HCT116 (cell line): ENCODE measurements at regions not wholly inside any gene's neighbourhood (a gene's known extent, or its start where the extent isn't known, plus 50 kb on each side); places are given as distances from the start of the nearest gene placed in this dataset.

Experiments used
- ATAC-seq: fragments of 200-7000 bp; cut with Tn5 transposase; 2 replicates; pipeline ENCODE4 v1.9.1; 2020; ENCODE audit warnings: mild to moderate bottlenecking, moderate library complexity
- BruUV-seq: library from RNA; stranded (reverse); fragments of 400-500 nt; replicated peaks from 2 replicates; lab custom pipeline; 2021; lab: Mats Ljungman, UMichigan
- CTCF ChIA-PET: fragments of 300-600 bp; sonication (Branson Sonifier 250); formaldehyde crosslinking; loops from one replicate; lab custom pipeline; 2021; ENCODE audit warnings: antibody characterized with exemption; lab: Charles Lee
- POLR2A ChIA-PET: fragments of 300-600, 350-600 bp; sonication (Branson Sonifier 250); formaldehyde crosslinking; loops from one replicate; lab custom pipeline; 2021; ENCODE audit warnings: antibody characterized with exemption; lab: Charles Lee
- RAD21 ChIA-PET, 2 experiments: fragments of 300-600 bp; sonication (Branson Sonifier 250); formaldehyde crosslinking; loops; one replicate each; lab custom pipeline; 2023; ENCODE audit warnings: low total read pairs in 2 of 2; ENCODE audit not compliant: uncharacterized antibody in 2 of 2, unreplicated experiment in 2 of 2, low non-redundant PET in 1 of 2; lab: Charles Lee
- DNase-seq: peaks from one replicate; pipeline ENCODE4 v3.0.0-alpha.2; 2010; ENCODE audit warnings: low read depth, low spot score
- H2AFZ ChIP-seq: fragments of 200-600 bp; shearing (Covaris generic), sonication (generic); 2 replicates; pipeline ENCODE4 v1.6.1; 2017; ENCODE audit warnings: low read depth, mixed run types, mixed read lengths, antibody characterized with exemption, low read length; ENCODE audit not compliant: poor library complexity, severe bottlenecking
- H3K27ac ChIP-seq: 2 replicates; pipeline ENCODE4 v1.5.1; 2012; ENCODE audit warnings: low read depth, low read length
- H3K27me3 ChIP-seq: fragments of 200-600 bp; sonication (generic); 2 replicates; pipeline ENCODE4 v1.6.1; 2016; ENCODE audit warnings: mixed run types, low read length, mixed read lengths; ENCODE audit not compliant: insufficient read depth
- H3K36me3 ChIP-seq, 2 experiments: fragments of 200-500 bp in 1 of 2; fragments of 200-600 bp in 1 of 2; sonication (Bioruptor generic) in 1 of 2; sonication (generic) in 1 of 2; 2 replicates each; pipeline versions ENCODE4 v1.5.1 to v1.6.1; 2014 to 2016; ENCODE audit warnings: low read length in 2 of 2, inconsistent platforms in 1 of 2, mixed read lengths in 1 of 2, mixed run types in 1 of 2; ENCODE audit not compliant: insufficient read depth in 2 of 2, control insufficient read depth in 1 of 2
- H3K4me1 ChIP-seq, 2 experiments: fragments of 200-600 bp in 1 of 2; sonication (generic) in 1 of 2; 2 replicates each; pipeline versions ENCODE4 v1.5.1 to v1.6.1; 2012 to 2017; ENCODE audit warnings: low read length in 2 of 2, inconsistent platforms in 1 of 2, mild to moderate bottlenecking in 1 of 2, mixed read lengths in 1 of 2, mixed run types in 1 of 2, moderate library complexity in 1 of 2; ENCODE audit not compliant: insufficient read depth in 2 of 2, control insufficient read depth in 1 of 2
- H3K4me2 ChIP-seq: fragments of 200-600 bp; sonication (generic); 2 replicates; pipeline ENCODE4 v1.6.1; 2017; ENCODE audit warnings: mixed run types, low read length, mixed read lengths
- H3K4me3 ChIP-seq, 2 experiments: fragments of 200-600 bp in 1 of 2; sonication (generic) in 1 of 2; replicated peaks in 1 of 2; 2 replicates each; pipeline ENCODE4 v1.5.1; 2011 to 2016; ENCODE audit warnings: low read length in 2 of 2, control low read depth in 1 of 2, low read depth in 1 of 2, mild to moderate bottlenecking in 1 of 2, mixed read lengths in 1 of 2, mixed run types in 1 of 2
- H3K79me2 ChIP-seq: fragments of 200-600 bp; sonication (generic); 2 replicates; pipeline ENCODE4 v1.6.1; 2017; ENCODE audit warnings: mild to moderate bottlenecking, mixed run types, low read length, moderate library complexity, mixed read lengths; ENCODE audit not compliant: insufficient read depth
- H3K9ac ChIP-seq: fragments of 200-600 bp; sonication (generic); 2 replicates; pipeline ENCODE4 v1.6.1; 2016; ENCODE audit warnings: low read length, mixed read lengths
- H3K9me2 ChIP-seq: fragments of 200-600 bp; sonication (generic), shearing (Covaris generic); 2 replicates; pipeline ENCODE4 v1.6.1; 2017; ENCODE audit warnings: mixed run types, mild to moderate bottlenecking, moderate library complexity; ENCODE audit not compliant: insufficient read depth
- H3K9me3 ChIP-seq, 2 experiments: fragments of 200-500 bp in 1 of 2; fragments of 200-600 bp in 1 of 2; sonication (Bioruptor generic) in 1 of 2; sonication (generic) in 1 of 2; 2 replicates each; pipeline ENCODE4 v1.6.1; 2014 to 2017; ENCODE audit warnings: low read length in 2 of 2, mixed read lengths in 2 of 2, inconsistent platforms in 1 of 2, low read depth in 1 of 2, mild to moderate bottlenecking in 1 of 2, mixed run types in 1 of 2, moderate library complexity in 1 of 2; ENCODE audit not compliant: control insufficient read depth in 1 of 2, insufficient read depth in 1 of 2
- H4K20me1 ChIP-seq: fragments of 200-600 bp; sonication (generic), shearing (Covaris generic); 2 replicates; pipeline ENCODE4 v1.6.1; 2017; ENCODE audit warnings: mixed run types, mild to moderate bottlenecking, moderate library complexity; ENCODE audit not compliant: insufficient read depth
- ATF3 ChIP-seq: IDR thresholded peaks from 2 replicates; pipeline ENCODE4 v1.6.1; 2012
- CEBPB ChIP-seq: IDR thresholded peaks from 2 replicates; pipeline ENCODE4 v1.6.1; 2012; ENCODE audit warnings: low read depth
- CTCF ChIP-seq, 3 experiments: fragments of 200-600 bp in 1 of 3; sonication (generic) in 1 of 3; IDR thresholded peaks in 2 of 3; conservative IDR thresholded peaks in 1 of 3; 2 replicates each; pipeline ENCODE4 v1.5.1; 2012 to 2017; ENCODE audit warnings: low read depth in 2 of 3, low read length in 2 of 3, antibody characterized with exemption in 1 of 3, borderline replicate concordance in 1 of 3, control low read depth in 1 of 3, mild to moderate bottlenecking in 1 of 3, mixed read lengths in 1 of 3, mixed run types in 1 of 3, moderate library complexity in 1 of 3; ENCODE audit not compliant: insufficient read depth in 1 of 3
- EZH2phosphoT487 ChIP-seq: fragments of 200-600 bp; IDR thresholded peaks from 2 replicates; pipeline ENCODE4 v1.6.1; 2018; ENCODE audit warnings: antibody characterized with exemption, borderline replicate concordance
- FOSL1 ChIP-seq: IDR thresholded peaks from 2 replicates; pipeline ENCODE4 v1.6.1; 2012; ENCODE audit warnings: low read depth
- MAX ChIP-seq: IDR thresholded peaks from 2 replicates; pipeline ENCODE4 v1.6.1; 2012
- POLR2A ChIP-seq: IDR thresholded peaks from 2 replicates; pipeline ENCODE4 v1.7.0; 2011; ENCODE audit warnings: borderline replicate concordance; ENCODE audit not compliant: insufficient read depth, insufficient read length; ENCODE audit errors: extremely low read depth
- POLR2AphosphoS5 ChIP-seq: IDR thresholded peaks from 2 replicates; pipeline ENCODE4 v1.6.1; 2011; ENCODE audit warnings: mild to moderate bottlenecking, low read depth, low read length, moderate library complexity
- RAD21 ChIP-seq: IDR thresholded peaks from 2 replicates; pipeline ENCODE4 v1.6.1; 2012; ENCODE audit warnings: low read depth, mild to moderate bottlenecking
- SIN3A ChIP-seq: IDR thresholded peaks from 2 replicates; pipeline ENCODE4 v1.6.1; 2012; ENCODE audit warnings: low read depth
- SP1 ChIP-seq: IDR thresholded peaks from 2 replicates; pipeline ENCODE4 v1.6.1; 2012; ENCODE audit warnings: low read depth
- SRF ChIP-seq: IDR thresholded peaks from 2 replicates; pipeline ENCODE4 v1.6.1; 2012; ENCODE audit warnings: low read depth
- TCF7L2 ChIP-seq: IDR thresholded peaks from 2 replicates; pipeline ENCODE4 v1.7.0; 2011; ENCODE audit warnings: borderline replicate concordance, inconsistent platforms; ENCODE audit not compliant: insufficient read depth, insufficient read length; ENCODE audit errors: extremely low read depth
- YY1 ChIP-seq: IDR thresholded peaks from 2 replicates; pipeline ENCODE4 v1.6.1; 2011; ENCODE audit warnings: low read length, low read depth, moderate library complexity, mild to moderate bottlenecking; ENCODE audit not compliant: insufficient replicate concordance; ENCODE audit errors: extremely low read depth
- ZFX ChIP-seq: fragments of 450-650 bp; IDR thresholded peaks from 2 replicates; pipeline ENCODE4 v1.6.1; 2017
- intact Hi-C: fragments of 100-400 bp; cut with micrococcal nuclease; formaldehyde crosslinking; loops from 2 replicates; pipeline ENCODE4 v1.10.0; 2022
- TF ChIP-seq, protein P1 (sequence below): IDR thresholded peaks from 2 replicates; pipeline ENCODE4 v1.6.1; 2012; ENCODE audit warnings: low read depth

DNA sequence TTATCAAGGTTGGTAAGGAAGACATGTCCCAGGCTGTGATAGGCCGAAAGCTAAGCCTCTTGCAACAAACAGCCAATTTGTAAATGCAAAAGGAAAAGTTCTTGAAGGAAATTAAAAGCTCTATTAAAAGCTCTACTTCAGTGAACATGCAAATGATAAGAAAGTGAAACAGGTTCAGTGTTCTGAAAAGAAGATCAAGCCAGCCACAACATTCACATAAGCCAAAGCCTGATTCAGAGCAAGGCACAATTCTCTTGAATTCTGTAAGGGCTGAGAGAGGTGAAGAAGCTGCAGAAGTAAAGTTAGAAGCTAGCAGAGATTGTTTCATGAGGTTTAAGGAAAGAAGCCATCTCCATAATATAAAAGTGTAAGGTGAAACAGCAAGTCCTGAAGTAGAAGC, 1259.5 kb upstream of the PIK3C3 start:
- Histone ChIP-seq H3K79me2 (no peaks in the 10 kb centered on the region), H3K9ac (no peak overlapping the region), H3K9me2 (no peaks in the 10 kb centered on the region), H3K4me1 (no peaks in the 10 kb centered on the region), H2AFZ (no peak overlapping the region)
- ChIA-PET POLR2A (no interaction called here), RAD21 (no interaction called here)
- DNase-seq (no peak), ATAC-seq (no peak)
- TF ChIP-seq CTCF (IDR thresholded peaks at IDR 0.05 in 2 of 3, conservative IDR thresholded peaks at IDR 0.05 in 1 of 3; ENCODE audit: borderline replicate concordance in 1 of 3, insufficient read depth in 1 of 3, low read depth in 2 of 3, low read length in 2 of 3), result no peak
- no peak for TF ChIP-seq CEBPB
- TF ChIP-seq ATF3, result no peak
- no peak for TF ChIP-seq SRF
- no peak for TF ChIP-seq TCF7L2
- no peak for TF ChIP-seq ZFX
- TF ChIP-seq FOSL1, result no peak
- no peak for TF ChIP-seq SP1
- no peak for TF ChIP-seq EZH2phosphoT487
- TF ChIP-seq RAD21, result no peak
- TF ChIP-seq YY1, result no peak
- TF ChIP-seq POLR2AphosphoS5, result no peak
- no peak for TF ChIP-seq MAX
- TF ChIP-seq SIN3A, result no peak
- TF ChIP-seq POLR2A, result no peak
- TF ChIP-seq, protein P1, sequence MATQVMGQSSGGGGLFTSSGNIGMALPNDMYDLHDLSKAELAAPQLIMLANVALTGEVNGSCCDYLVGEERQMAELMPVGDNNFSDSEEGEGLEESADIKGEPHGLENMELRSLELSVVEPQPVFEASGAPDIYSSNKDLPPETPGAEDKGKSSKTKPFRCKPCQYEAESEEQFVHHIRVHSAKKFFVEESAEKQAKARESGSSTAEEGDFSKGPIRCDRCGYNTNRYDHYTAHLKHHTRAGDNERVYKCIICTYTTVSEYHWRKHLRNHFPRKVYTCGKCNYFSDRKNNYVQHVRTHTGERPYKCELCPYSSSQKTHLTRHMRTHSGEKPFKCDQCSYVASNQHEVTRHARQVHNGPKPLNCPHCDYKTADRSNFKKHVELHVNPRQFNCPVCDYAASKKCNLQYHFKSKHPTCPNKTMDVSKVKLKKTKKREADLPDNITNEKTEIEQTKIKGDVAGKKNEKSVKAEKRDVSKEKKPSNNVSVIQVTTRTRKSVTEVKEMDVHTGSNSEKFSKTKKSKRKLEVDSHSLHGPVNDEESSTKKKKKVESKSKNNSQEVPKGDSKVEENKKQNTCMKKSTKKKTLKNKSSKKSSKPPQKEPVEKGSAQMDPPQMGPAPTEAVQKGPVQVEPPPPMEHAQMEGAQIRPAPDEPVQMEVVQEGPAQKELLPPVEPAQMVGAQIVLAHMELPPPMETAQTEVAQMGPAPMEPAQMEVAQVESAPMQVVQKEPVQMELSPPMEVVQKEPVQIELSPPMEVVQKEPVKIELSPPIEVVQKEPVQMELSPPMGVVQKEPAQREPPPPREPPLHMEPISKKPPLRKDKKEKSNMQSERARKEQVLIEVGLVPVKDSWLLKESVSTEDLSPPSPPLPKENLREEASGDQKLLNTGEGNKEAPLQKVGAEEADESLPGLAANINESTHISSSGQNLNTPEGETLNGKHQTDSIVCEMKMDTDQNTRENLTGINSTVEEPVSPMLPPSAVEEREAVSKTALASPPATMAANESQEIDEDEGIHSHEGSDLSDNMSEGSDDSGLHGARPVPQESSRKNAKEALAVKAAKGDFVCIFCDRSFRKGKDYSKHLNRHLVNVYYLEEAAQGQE, result no peak
- TF ChIP-seq, all 23 proteins: peak for 0
- Histone ChIP-seq H3K4me2 (no peak overlapping the region), H3K36me3 (no peaks in the 10 kb centered on the region), H3K9me3 (peaks cover 7 to 22% of the 10 kb centered on the region in 2 experiments; a peak in 2 of 4 replicates), H3K4me3 (no peak overlapping the region), H3K27ac (no peak overlapping the region), H4K20me1 (no peaks in the 10 kb centered on the region), H3K27me3 (no peaks in the 10 kb centered on the region)
- intact Hi-C loops, result no loop called here
- CTCF ChIA-PET, result no interaction called here
- no TSS peak for BruUV-seq
